GM21528 (cell line): ENCODE measurements at regions not wholly inside any gene's neighbourhood (a gene's known extent, or its start where the extent isn't known, plus 50 kb on each side); places are given as distances from the start of the nearest gene placed in this dataset.

ENCODE experiments used
- ATAC-seq: cut with Tn5 transposase; IDR thresholded peaks from one replicate; pipeline ENCODE4 v1.9.1; 2021; ENCODE audit warnings: mild to moderate bottlenecking, moderate library complexity; ENCODE audit not compliant: unreplicated experiment, low FRiP score

GRCh38 chr12:89033062-89033461 is 319.2 kb downstream of the DUSP6 start:
- no peak for ATAC-seq

DNA sequence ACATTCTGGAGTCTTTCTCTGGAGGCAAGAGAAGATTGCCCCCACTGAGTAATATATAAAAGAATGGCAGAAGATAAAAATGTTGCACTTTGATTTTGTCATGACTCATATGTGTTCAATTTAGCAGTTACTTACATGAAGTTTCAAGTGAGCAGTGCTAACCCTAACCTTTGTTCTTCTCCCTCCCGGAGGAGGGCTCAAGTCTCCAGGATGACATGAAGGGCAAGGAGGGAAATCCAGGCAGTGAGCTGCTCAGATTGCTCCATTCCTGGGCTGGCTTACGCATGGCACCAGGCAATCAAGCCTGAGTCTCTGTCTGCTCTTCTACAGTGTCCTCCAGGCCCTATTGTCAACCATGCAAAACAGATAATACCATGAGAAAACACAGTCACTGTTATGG is 322.3 kb downstream of the DUSP6 start:
- ATAC-seq = no peak

DNA sequence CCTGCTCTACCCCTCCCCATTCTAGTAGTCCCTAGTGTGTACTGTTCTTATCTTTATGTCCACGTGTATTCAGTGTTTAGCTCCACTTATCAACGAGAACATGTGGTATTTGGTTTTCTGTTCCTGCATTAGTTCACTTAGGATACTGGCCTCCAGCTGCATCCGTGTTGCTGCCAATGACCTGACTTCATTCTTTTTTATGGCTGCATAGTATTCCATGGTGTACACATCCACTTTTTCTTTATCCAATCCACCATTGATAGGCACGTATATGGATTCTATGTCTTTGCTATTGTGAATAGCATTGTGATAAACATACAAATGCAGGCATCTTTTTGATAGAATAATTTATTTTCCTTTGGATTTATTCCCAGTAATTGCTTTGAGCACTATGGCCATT is 327.7 kb downstream of the DUSP6 start:
- no peak for ATAC-seq

- no peak for ATAC-seq
These were observed 328.4 kb downstream of the DUSP6 start for GRCh38 chr12:89023936-89024335.

DNA sequence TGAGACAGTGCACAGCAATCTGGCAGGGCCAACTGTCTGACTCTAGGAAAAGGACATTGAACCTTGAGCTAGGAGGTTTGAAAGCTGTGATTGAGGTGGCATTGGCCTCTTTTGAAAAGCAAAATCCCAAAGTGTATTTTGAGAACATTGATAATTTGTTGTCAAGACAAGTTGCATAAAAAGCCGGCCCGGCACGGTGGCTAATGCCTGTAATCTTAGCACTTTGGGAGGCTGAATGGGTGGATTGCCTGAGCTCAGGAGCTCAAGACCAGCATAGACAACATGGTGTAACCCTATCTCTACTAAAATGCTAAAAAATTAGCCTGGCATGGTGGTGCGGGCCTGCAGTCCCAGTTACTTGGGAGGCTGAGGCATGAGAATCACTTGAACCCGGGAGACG is 331.6 kb downstream of the DUSP6 start:
- no peak for ATAC-seq

DNA sequence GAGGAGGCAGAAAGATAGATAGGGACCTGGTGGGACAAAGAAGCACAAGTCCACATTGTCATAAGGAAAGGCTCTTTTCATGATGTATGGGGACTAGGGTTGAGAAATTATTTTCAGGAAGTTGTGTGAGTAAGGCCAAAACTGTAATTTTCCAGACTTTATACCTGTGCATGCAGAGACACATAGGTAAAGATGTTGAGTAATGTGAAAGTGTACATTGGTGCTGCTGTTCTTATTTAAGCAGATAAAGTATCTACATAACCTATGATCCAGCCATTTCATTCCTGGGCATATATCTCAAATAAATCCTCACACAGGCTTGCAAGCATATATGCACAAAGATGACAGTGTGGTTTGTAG is 332.2 kb downstream of the DUSP6 start:
- ATAC-seq = no peak

DNA sequence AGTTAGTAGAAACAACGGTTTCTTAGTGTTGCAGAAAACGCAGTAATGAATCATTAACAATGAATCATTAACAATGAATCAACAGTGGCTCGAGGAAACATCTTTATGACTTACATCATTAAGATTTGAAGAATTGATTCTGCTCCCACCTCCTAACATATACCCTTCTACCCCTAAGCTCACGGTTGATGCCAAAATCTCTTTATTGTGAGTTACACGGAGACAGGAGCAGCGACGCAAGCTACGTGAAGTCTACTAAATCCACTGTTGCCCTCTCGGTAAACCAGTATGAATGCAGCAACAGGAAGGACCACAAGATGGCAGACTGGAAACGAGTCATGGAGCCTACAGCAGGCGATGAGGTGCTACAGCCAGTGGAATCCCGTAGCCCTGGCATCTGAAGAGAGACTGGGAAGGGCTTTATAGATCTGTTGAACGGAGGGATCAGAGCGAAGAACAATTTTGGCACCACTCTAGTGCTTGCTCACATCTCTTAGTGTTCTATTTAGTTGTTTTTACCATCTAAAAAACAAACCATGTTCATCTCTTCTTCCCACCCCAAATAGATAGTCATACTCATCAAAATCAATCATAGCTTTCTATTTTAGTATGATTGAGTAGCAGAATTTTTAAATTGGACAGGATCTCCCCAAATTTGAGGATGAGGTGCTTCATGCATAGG is 332.7 kb downstream of the DUSP6 start:
- ATAC-seq = peak; percentile 96

DNA sequence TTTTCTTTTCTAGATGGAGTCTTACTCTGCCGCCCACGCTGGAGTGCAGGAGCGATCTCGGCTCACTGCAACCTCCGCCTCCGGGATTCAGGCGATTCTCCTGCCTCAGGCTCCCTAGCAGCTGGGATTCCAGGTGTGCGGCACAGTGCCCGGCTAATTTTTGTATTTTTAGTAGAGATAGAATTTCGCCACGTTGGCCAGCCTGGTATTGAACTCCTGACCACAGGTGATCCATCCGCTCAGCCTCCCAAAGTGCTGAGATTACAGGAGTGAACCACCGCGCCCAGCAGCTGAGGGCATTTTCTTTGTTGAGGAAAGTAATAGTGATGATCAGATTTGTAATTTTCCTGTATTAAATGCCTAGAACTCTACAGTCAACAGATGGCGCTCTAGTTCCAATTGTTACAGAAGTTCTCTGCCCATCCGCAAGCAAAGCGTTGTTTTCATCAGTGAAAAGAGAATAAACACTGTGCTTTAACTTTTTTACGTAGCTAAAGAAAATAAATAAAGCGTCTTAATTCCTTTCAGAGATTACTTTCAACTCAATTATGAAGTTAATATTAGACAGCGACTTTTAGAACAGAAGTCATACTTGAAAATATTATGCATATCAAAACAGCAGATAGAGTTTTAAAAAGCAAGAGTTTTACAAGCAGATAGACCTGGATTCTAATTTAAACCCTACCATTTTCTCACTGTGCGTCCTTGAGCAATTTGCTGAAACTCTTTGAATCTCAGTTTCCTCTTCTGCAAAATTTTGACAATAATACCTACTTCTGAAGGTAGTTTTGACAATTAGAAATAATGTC is 335.1 kb downstream of the DUSP6 start:
- ATAC-seq = peak; percentile 60

DNA sequence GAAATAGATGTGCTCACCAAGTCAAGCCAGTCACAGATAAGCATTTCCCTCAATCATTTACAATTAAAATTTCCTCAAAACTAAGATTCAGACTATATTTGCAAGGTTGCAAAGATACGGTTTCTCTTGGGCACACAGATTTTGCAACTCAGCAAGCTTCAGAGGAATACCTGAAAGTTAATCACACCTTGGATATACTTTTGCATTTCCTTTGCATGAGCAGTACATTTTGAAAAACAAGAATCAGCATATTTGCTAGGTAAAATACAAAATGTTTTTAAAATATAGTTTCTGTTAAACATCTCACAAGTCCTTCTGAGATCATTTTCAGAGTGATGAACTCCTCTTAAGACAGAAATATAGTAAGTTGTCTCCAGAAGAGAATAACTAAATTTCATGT is 336.9 kb downstream of the DUSP6 start:
- ATAC-seq = no peak

DNA sequence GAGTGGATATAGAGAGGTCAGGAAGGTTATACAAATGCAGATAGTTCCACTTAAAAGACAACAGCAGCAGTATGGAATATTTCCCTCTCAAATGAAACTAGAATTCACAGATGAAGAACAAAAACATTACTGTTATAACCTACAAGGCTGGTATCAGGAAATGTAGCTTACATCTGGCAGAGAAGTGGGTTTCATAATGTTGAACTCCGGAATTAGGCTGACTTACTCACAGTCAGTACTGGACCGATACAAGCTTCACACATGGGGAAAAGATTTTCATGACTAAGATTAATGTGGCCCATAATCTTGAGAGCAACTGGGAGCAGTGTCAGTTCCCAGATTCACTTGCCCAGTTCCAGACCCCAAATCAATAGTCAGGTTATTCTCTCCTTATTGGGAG is 353.9 kb downstream of the DUSP6 start:
- no peak for ATAC-seq

- ATAC-seq = no peak
These were observed 356.0 kb downstream of the DUSP6 start for GRCh38 chr12:88996200-88996788.

DNA sequence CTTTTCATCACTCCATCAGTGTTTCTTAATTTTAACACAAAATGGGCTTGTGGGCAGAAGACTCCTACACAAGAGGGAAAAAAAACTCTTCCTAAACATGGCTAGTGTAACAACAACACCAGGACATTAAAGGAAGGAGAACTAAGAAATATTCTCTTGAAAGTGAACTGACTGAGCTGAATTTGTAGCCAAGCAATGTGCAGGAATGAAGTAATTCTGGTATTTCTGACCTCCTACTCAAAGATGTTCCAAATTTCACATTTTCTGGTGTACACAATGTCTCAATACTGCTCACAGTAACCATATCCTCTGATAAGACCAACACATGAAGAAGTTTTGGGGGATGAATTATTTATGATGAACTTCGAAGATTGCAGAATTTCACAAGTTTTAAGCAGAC is 357.3 kb downstream of the DUSP6 start:
- no peak for ATAC-seq

GRCh38 chr12:88994537-88994936 is 357.8 kb downstream of the DUSP6 start:
- no peak for ATAC-seq

DNA sequence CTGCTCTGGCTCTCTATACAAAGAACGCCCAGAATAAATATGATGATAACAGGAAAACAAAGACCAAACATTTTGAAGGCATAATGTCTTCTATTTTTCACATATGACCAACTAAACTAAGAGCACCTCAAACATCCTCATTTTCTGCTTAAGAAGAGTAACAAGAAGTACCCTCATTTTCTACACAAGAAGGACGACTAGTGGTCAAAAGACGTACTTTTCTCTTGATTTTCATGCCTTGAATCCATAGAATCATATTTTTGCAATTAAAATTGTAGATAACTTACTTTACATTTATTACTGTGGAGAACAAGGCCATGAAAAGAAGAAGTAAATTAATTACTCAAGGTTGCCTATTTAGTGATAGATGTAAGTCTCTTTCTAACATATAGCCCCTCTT is 358.6 kb downstream of the DUSP6 start:
- no peak for ATAC-seq

DNA sequence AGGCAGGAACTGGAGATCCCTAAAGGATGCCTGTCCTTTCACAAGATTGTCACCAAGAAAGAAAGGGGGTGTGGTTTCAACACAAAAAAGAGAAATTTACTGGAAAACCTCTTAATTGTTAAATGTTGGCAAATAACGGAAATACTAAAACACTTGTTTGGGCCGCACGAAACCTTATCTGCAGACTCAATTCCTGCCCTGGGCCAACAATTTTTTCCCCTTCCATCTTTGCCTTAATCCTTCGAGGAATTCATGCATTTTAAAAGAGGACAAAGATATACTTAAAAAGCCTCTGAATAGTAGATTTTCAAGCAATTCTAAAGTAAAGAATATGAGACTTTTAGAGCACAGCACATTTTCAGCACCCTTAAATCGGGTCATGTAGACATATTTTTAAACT is 366.2 kb downstream of the DUSP6 start:
- no peak for ATAC-seq

- no peak for ATAC-seq
These were observed 366.7 kb downstream of the DUSP6 start for GRCh38 chr12:88985631-88986030.

DNA sequence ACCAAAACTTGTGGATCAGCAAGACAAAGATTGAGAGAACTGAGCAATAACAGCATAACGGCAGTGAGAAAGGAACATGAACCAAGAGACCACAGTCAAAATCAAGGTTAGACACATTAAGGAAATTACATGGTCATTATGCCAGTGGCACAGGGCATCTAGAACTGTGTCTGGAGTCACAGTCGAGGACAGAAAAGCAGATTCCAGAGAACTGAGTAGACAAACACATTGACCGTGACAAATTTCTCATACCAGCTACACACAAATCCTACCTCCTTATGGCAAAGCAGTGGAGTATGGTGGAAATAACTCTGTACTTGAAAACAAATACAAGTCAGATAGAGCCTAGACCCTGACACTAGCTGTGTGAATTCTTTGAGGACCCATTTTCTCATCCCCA is 367.3 kb downstream of the DUSP6 start:
- no peak for ATAC-seq

DNA sequence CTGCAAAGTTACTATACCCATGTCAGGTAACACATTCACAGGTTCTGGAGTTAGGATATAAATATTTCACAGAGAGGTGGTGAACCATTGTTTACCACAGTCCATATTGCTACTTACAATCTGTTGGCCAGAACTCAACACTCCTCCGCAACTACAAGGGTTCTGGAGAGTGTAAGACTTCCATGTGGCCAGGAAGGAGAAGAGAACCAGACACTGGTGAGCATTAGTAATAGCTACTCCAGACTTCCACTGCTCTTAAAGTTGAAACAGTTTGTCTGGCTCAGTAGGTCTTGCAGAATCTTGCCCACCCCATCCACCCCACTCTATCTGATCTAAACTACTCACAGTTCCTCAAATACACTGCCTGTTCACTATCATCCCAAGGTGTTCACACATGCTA is 369.6 kb downstream of the DUSP6 start:
- ATAC-seq = no peak

DNA sequence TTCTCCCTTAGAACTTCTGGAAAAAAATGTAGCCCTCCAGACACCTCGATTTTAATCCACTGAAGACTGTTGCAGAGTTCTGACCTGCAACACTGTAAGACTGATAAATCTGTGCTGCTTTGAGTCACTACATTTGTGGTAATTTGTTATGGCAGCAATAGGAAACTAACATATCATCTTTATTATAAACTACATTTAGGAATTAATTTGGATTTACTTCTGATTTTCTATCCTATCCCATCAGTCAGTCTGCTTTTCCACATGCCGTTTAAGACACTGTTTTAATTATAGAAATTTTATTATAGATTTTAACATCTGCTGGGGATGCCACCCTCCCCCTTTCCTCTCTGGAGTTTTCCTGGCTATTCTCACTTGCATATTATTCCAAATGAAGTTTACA is 375.2 kb downstream of the DUSP6 start:
- no peak for ATAC-seq

DNA sequence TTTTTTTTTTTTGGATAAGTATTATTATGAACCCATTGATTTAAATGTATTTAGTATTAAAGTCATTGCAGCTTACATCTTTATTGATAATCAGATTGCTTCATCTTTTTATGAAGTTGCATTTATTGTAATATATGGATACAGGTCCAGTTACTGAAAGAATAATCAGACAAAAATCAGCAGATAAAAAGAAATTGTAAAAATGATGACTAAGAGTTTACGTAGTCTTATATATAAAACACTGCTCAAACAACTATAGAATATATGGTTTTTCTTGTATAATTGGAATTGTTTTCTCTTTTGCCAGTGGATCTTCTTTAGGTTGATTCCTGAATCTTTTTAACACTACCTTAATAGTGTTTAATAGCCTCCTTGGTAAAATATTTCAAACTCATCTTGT is 378.3 kb downstream of the DUSP6 start:
- ATAC-seq = no peak

DNA sequence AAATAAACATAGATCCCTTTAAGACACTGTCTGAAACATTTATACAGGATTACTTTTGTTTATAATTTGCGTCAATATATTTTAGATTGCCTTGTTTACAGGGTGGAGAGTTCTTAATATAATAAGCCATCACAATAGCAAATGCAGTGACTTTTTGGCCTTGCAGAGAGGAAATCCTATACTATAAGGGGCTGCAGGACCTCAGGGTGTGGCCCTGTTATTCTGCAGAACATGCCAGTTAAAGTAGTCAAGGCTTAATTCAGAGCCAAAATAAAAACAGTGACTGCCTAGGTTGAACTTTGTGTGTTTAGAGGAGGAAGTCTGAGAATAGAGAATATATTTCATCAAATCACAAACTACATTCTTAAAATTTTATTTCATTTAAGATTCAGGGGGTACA is 381.6 kb downstream of the DUSP6 start:
- ATAC-seq = no peak

- ATAC-seq = no peak
These were observed 383.2 kb downstream of the DUSP6 start for GRCh38 chr12:88969127-88969526.
